ENCODE measurements at regions not wholly inside any gene's neighbourhood (a gene's known extent, or its start where the extent isn't known, plus 50 kb on each side); places are given as distances from the start of the nearest gene placed in this dataset.

- ChIA-PET CTCF (no interaction called here), POLR2A (no interaction called here)
- ATAC-seq (peak; percentile 56), DNase-seq (no peak)
- Mint-ChIP-seq H3K27ac (no peak overlapping the region), H3K27me3 (peaks cover 1% of the 10 kb centered on the region), H3K36me3 (ENCODE audit: low read depth) (no peaks in the 10 kb centered on the region), H3K9me3 (no peaks in the 10 kb centered on the region), H3K4me3 (no peak overlapping the region), H3K4me1 (ENCODE audit: low read depth) (peaks cover 9% of the 10 kb centered on the region)
- intact Hi-C loops (cut with micrococcal nuclease) = no loop called here
- no peak for TF ChIP-seq CTCF (IDR thresholded peaks at IDR 0.05)
These were observed 166.9 kb downstream of the DLEU7 start for GRCh38 chr13:50676602-50677001.

GRCh38 chr13:50677258-50677657, 166.2 kb downstream of the DLEU7 start:
- TF ChIP-seq CTCF (IDR thresholded peaks at IDR 0.05) = no peak
- CTCF ChIA-PET = no interaction called here
- no peak overlapping the region for H3K4me3 Mint-ChIP-seq
- H3K27me3 Mint-ChIP-seq = peaks cover 1% of the 10 kb centered on the region
- POLR2A ChIA-PET = no interaction called here
- no peaks in the 10 kb centered on the region for H3K9me3 Mint-ChIP-seq
- DNase-seq = no peak
- H3K27ac Mint-ChIP-seq = no peak overlapping the region
- no peak for ATAC-seq
- intact Hi-C loops (cut with micrococcal nuclease) = no loop called here
- peaks cover 9% of the 10 kb centered on the region for H3K4me1 Mint-ChIP-seq (ENCODE audit: low read depth)
- H3K36me3 Mint-ChIP-seq (ENCODE audit: low read depth) = no peaks in the 10 kb centered on the region

- ChIA-PET CTCF (no interaction called here), POLR2A (no interaction called here)
- Mint-ChIP-seq H3K4me1 (ENCODE audit: low read depth) (peaks cover 9% of the 10 kb centered on the region), H3K4me3 (no peak overlapping the region), H3K36me3 (ENCODE audit: low read depth) (no peaks in the 10 kb centered on the region), H3K27me3 (peaks cover 1% of the 10 kb centered on the region), H3K27ac (no peak overlapping the region), H3K9me3 (no peaks in the 10 kb centered on the region)
- no peak for DNase-seq
- intact Hi-C loops (cut with micrococcal nuclease) = no loop called here
- ATAC-seq = no peak
- TF ChIP-seq CTCF (IDR thresholded peaks at IDR 0.05) = no peak
These were observed 165.6 kb downstream of the DLEU7 start for GRCh38 chr13:50677687-50678463.

- no peak overlapping the region for H3K27ac Mint-ChIP-seq
- no peak for ATAC-seq
- intact Hi-C loops (cut with micrococcal nuclease) = no loop called here
These were observed 164.9 kb downstream of the DLEU7 start for GRCh38 chr13:50678464-50679162.

More at GRCh38 chr13:50678464-50679162, 164.9 kb downstream of the DLEU7 start:
- peaks cover 9% of the 10 kb centered on the region for H3K4me1 Mint-ChIP-seq (ENCODE audit: low read depth)
- H3K9me3 Mint-ChIP-seq = no peaks in the 10 kb centered on the region
- no peak for DNase-seq
- no peak for TF ChIP-seq CTCF (IDR thresholded peaks at IDR 0.05)
- ChIA-PET POLR2A (no interaction called here), CTCF (no interaction called here)
- H3K27me3 Mint-ChIP-seq = peaks cover 1% of the 10 kb centered on the region
- H3K4me3 Mint-ChIP-seq = no peak overlapping the region
- H3K36me3 Mint-ChIP-seq (ENCODE audit: low read depth) = no peaks in the 10 kb centered on the region
